OCI-LY7 (cell line): ENCODE measurements at regions not wholly inside any gene's neighbourhood (a gene's known extent, or its start where the extent isn't known, plus 50 kb on each side); places are given as distances from the start of the nearest gene placed in this dataset.

Experiments used
- BruUV-seq: library from RNA; stranded (reverse); fragments of 400-500 nt; replicated peaks from 2 replicates; lab custom pipeline; 2021; lab: Mats Ljungman, UMichigan
- CTCF ChIA-PET: fragments of 300-600 bp; sonication (Branson Sonifier 250); formaldehyde crosslinking; loops from one replicate; lab custom pipeline; 2022; ENCODE audit warnings: antibody characterized with exemption; ENCODE audit not compliant: unreplicated experiment; lab: Charles Lee
- POLR2A ChIA-PET: fragments of 300-600 bp; sonication (Branson Sonifier 250); formaldehyde crosslinking; loops from one replicate; lab custom pipeline; 2022; ENCODE audit warnings: antibody characterized with exemption; lab: Charles Lee
- DNase-seq: peaks from one replicate; pipeline ENCODE4 v3.0.0-alpha.2; 2015; ENCODE audit warnings: low spot score
- H2AFZ ChIP-seq: fragments of 200-600 bp; sonication (generic), shearing (Covaris generic); 2 replicates; pipeline ENCODE4 v1.6.1; 2014; ENCODE audit warnings: mild to moderate bottlenecking, antibody characterized with exemption, low read length, moderate library complexity
- H3K27ac ChIP-seq: fragments of 200-600 bp; sonication (generic); 2 replicates; pipeline ENCODE4 v1.5.1; 2014; ENCODE audit warnings: mixed run types, low read depth, mild to moderate bottlenecking, moderate library complexity, low read length, inconsistent platforms; ENCODE audit not compliant: poor library complexity, severe bottlenecking
- H3K36me3 ChIP-seq: fragments of 200-600 bp; sonication (generic); 2 replicates; pipeline ENCODE4 v1.6.1; 2014; ENCODE audit warnings: mild to moderate bottlenecking, antibody characterized with exemption, low read length, moderate library complexity, mixed read lengths; ENCODE audit not compliant: insufficient read depth
- H3K4me1 ChIP-seq: fragments of 200-600 bp; sonication (generic); 2 replicates; pipeline ENCODE4 v1.5.1; 2014; ENCODE audit warnings: mild to moderate bottlenecking, low read length; ENCODE audit not compliant: insufficient read depth, poor library complexity, severe bottlenecking
- H3K4me2 ChIP-seq: fragments of 200-600 bp; sonication (generic); 2 replicates; pipeline ENCODE4 v1.6.1; 2014; ENCODE audit warnings: mild to moderate bottlenecking, low read length
- H3K4me3 ChIP-seq: fragments of 200-600 bp; sonication (generic); 2 replicates; pipeline ENCODE4 v1.5.1; 2014; ENCODE audit warnings: mild to moderate bottlenecking, low read depth, low read length; ENCODE audit not compliant: poor library complexity, severe bottlenecking
- H3K79me2 ChIP-seq: fragments of 200-600 bp; sonication (generic); 2 replicates; pipeline ENCODE4 v1.6.1; 2016; ENCODE audit warnings: low read depth, mild to moderate bottlenecking, low read length, moderate library complexity, mixed read lengths; ENCODE audit not compliant: insufficient read depth
- H3K9me2 ChIP-seq: fragments of 200-600 bp; sonication (generic); 2 replicates; pipeline ENCODE4 v1.6.1; 2016; ENCODE audit warnings: mild to moderate bottlenecking, low read length, mixed read lengths; ENCODE audit not compliant: insufficient read depth
- H3K9me3 ChIP-seq: fragments of 200-600 bp; sonication (generic); 2 replicates; pipeline ENCODE4 v1.6.1; 2014; ENCODE audit warnings: mild to moderate bottlenecking, mixed run types, low read length, mixed read lengths
- H4K20me1 ChIP-seq: fragments of 200-600 bp; sonication (generic); 2 replicates; pipeline ENCODE4 v1.6.1; 2014; ENCODE audit warnings: mild to moderate bottlenecking, antibody characterized with exemption, low read length, moderate library complexity, mixed read lengths; ENCODE audit not compliant: insufficient read depth
- EZH2phosphoT487 ChIP-seq: fragments of 200-600 bp; sonication (generic); IDR thresholded peaks from 2 replicates; pipeline ENCODE4 v1.6.1; 2018; ENCODE audit warnings: low read depth, borderline replicate concordance, mild to moderate bottlenecking, mixed run types, antibody characterized with exemption, low read length, moderate library complexity, mixed read lengths
- intact Hi-C: fragments of 100-400 bp; cut with micrococcal nuclease; formaldehyde crosslinking; loops from one replicate; pipeline ENCODE4 v1.10.0; 2022; ENCODE audit not compliant: unreplicated experiment
- TF ChIP-seq, protein P1 (sequence below): fragments of 200-600 bp; sonication (generic); conservative IDR thresholded peaks from 2 replicates; pipeline ENCODE4 v1.5.1; 2014; ENCODE audit warnings: mild to moderate bottlenecking, antibody characterized with exemption, low read length, moderate library complexity, mixed read lengths

DNA sequence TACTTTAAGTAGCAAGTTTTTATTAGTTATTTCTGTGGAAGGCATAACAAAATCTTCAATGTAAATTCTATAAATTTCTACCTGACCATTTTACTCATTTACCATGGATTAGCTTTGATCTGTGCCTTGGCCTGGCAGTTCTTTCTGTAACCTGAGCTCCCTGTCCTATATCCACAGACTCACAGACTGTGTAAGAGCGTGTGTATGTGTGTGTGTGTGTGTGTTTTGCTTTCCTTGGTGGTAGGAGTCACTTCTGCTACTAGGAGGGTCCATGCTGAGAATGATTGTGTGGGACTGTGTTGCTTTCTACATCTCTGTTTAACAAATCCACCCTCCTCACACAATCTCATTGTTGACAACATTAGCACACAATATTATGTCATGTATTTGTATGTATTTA is 221.2 kb upstream of the PELI2 start:
- POLR2A ChIA-PET, result no interaction called here
- DNase-seq, result no peak
- intact Hi-C loops, result no loop called here
- Histone ChIP-seq H3K4me1 (no peaks in the 10 kb centered on the region), H3K79me2 (no peaks in the 10 kb centered on the region), H3K9me2 (no peaks in the 10 kb centered on the region), H3K36me3 (no peaks in the 10 kb centered on the region), H3K4me2 (no peak overlapping the region), H3K9me3 (no peaks in the 10 kb centered on the region), H3K4me3 (no peak overlapping the region), H4K20me1 (no peaks in the 10 kb centered on the region), H3K27ac (no peak overlapping the region), H2AFZ (no peak overlapping the region)
- CTCF ChIA-PET, result no interaction called here
- TF ChIP-seq, protein P1, sequence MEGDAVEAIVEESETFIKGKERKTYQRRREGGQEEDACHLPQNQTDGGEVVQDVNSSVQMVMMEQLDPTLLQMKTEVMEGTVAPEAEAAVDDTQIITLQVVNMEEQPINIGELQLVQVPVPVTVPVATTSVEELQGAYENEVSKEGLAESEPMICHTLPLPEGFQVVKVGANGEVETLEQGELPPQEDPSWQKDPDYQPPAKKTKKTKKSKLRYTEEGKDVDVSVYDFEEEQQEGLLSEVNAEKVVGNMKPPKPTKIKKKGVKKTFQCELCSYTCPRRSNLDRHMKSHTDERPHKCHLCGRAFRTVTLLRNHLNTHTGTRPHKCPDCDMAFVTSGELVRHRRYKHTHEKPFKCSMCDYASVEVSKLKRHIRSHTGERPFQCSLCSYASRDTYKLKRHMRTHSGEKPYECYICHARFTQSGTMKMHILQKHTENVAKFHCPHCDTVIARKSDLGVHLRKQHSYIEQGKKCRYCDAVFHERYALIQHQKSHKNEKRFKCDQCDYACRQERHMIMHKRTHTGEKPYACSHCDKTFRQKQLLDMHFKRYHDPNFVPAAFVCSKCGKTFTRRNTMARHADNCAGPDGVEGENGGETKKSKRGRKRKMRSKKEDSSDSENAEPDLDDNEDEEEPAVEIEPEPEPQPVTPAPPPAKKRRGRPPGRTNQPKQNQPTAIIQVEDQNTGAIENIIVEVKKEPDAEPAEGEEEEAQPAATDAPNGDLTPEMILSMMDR, result no peak
- TF ChIP-seq EZH2phosphoT487, result no peak
- BruUV-seq, result no TSS peak

GRCh38 chr14:55898938-55899337 is 219.3 kb upstream of the PELI2 start:
- no peaks in the 10 kb centered on the region for H3K4me1 ChIP-seq
- POLR2A ChIA-PET, result no interaction called here
- DNase-seq, result no peak
- H3K36me3 ChIP-seq, result no peaks in the 10 kb centered on the region
- no peaks in the 10 kb centered on the region for H3K9me2 ChIP-seq
- no peak overlapping the region for H3K4me2 ChIP-seq
- TF ChIP-seq, protein P1, result no peak
- no peak for TF ChIP-seq EZH2phosphoT487
- H3K4me3 ChIP-seq, result no peak overlapping the region
- CTCF ChIA-PET, result no interaction called here
- intact Hi-C loops, result no loop called here
- H3K27ac ChIP-seq, result no peak overlapping the region
- H3K9me3 ChIP-seq, result no peaks in the 10 kb centered on the region
- no peaks in the 10 kb centered on the region for H3K79me2 ChIP-seq
- H2AFZ ChIP-seq, result no peak overlapping the region
- H4K20me1 ChIP-seq, result no peaks in the 10 kb centered on the region
- BruUV-seq, result no TSS peak

- Histone ChIP-seq H3K4me2 (no peak overlapping the region), H3K36me3 (no peaks in the 10 kb centered on the region), H3K9me3 (no peaks in the 10 kb centered on the region), H3K4me3 (no peak overlapping the region), H4K20me1 (no peaks in the 10 kb centered on the region), H3K4me1 (no peaks in the 10 kb centered on the region), H3K9me2 (no peaks in the 10 kb centered on the region), H3K79me2 (no peaks in the 10 kb centered on the region), H3K27ac (no peak overlapping the region), H2AFZ (no peak overlapping the region)
- DNase-seq, result no peak
- CTCF ChIA-PET, result no interaction called here
- no TSS peak for BruUV-seq
- intact Hi-C loops, result no loop called here
- POLR2A ChIA-PET, result no interaction called here
- TF ChIP-seq, protein P1, result no peak
- TF ChIP-seq EZH2phosphoT487, result no peak
Observed at GRCh38 chr14:55899531-55899930, 218.7 kb upstream of the PELI2 start.
